Heart right ventricle (tissue), 16 donors: ENCODE measurements at regions not wholly inside any gene's neighbourhood (a gene's known extent, or its start where the extent isn't known, plus 50 kb on each side); places are given as distances from the start of the nearest gene placed in this dataset.

Source experiments
- ATAC-seq, 8 donors: fragments of 200-7000 bp; cut with Tn5 transposase; one replicate each; pipeline ENCODE4 v1.9.1; 2020; ENCODE audit warnings: mild to moderate bottlenecking in 8 of 8, moderate library complexity in 8 of 8, moderate number of reproducible peaks in 1 of 8
- DNase-seq, 2 donors: peaks; one replicate each; pipeline ENCODE4 v3.0.0-alpha.2; 2020
- H3K27ac ChIP-seq, 10 donors: fragments of 200-600 bp; sonication (generic) in 2 of 10; one replicate each; pipeline versions ENCODE4 v1.5.0 to v1.8.0; 2020 to 2022; ENCODE audit warnings: mild to moderate bottlenecking in 3 of 10
- H3K27me3 ChIP-seq, 7 donors: fragments of 200-600 bp; one replicate each; pipeline ENCODE4 v1.8.0; 2021 to 2022; ENCODE audit warnings: mild to moderate bottlenecking in 2 of 7
- H3K36me3 ChIP-seq, 9 donors: fragments of 200-600 bp; sonication (generic) in 1 of 9; one replicate each; pipeline versions ENCODE4 v1.5.0 to v1.8.0; 2020 to 2022; ENCODE audit warnings: mild to moderate bottlenecking in 2 of 9
- H3K4me1 ChIP-seq, 9 donors: fragments of 200-600 bp; sonication (generic) in 1 of 9; one replicate each; pipeline versions ENCODE4 v1.5.0 to v1.8.0; 2020 to 2022; ENCODE audit warnings: mild to moderate bottlenecking in 4 of 9
- H3K4me3 ChIP-seq, 10 donors: fragments of 200-600 bp; sonication (generic) in 2 of 10; one replicate each; pipeline versions ENCODE4 v1.5.0 to v1.8.0; 2020 to 2022; ENCODE audit warnings: mild to moderate bottlenecking in 7 of 10, moderate library complexity in 2 of 10
- H3K9me3 ChIP-seq, 11 donors: fragments of 200-600 bp in 10 of 11; sonication (generic) in 2 of 11; one replicate each; pipeline versions ENCODE4 v1.5.0 to v1.8.0; 2013 to 2022; ENCODE audit warnings: mild to moderate bottlenecking in 2 of 11, control low read depth in 1 of 11, moderate library complexity in 1 of 11
- CTCF ChIP-seq, 9 donors: fragments of 200-600 bp; sonication (generic) in 2 of 9; IDR thresholded peaks; one replicate each; pipeline versions ENCODE4 v1.5.0 to v1.8.0; 2021 to 2022; ENCODE audit warnings: antibody characterized with exemption in 9 of 9, mild to moderate bottlenecking in 5 of 9, moderate library complexity in 1 of 9
- WGBS, 2 donors: extraction: QIAGEN DNeasy Blood & Tissue Kit; methylation state at CpG; one replicate each; pipeline ENCODE4 v1.1.7; 2013; ENCODE audit warnings: inconsistent platforms in 1 of 2; 5-methylcytosine and 5-hydroxymethylcytosine counted together
- intact Hi-C, 10 donors: fragments of 100-400 bp; cut with DNase I; formaldehyde crosslinking; loops; one replicate each; pipeline versions ENCODE4 v1.11.1 to v1.14.2; 2022
- donor health status: Arrhythmogenic right ventricular cardiomyopathy.
- donor health status: ischemic (EF 13 %, LVEDD 7.1; RV severe dilation, severe dysfunction).
- donor health status: healthy with polysubstance abuse.
- donor health status: DM: no; HTN: yes; CAD: no.
- donor health status: DM: no; HTN: no; CAD: no.
- donor health status: ischemic (EF 25% LVEDD 6.9; RV normal size, moderate dysfunction).
- donor health status: ischemic (EF 25% LVEDD 5.7; RV mildly dilated, moderate dysfunction).
- donor health status: healthy.
- donor health status: DM: yes; HTN: yes; CAD: no.
- donor health status: Ischemic cardiomyopathy.
- donor health status: ischemic (EF 35%, LVEDD 5.7; RV mildly dilated, moderate dysfunction).
- donor health status: nonischemic (EF 11% LVEDD 7.7; RV severe dilation, severe dysfunction).
- donor health status: DM: yes; HTN: yes; CAD: no.
- donor health status: PGD.
- donor health status: ischemic (EF 29% LVEDD 5.4; RV normal size, mild dysfunction).
- donor health status: nonischemic (EF 23%, LVEDD 6.1; RV moderate dilation, normal function).

GRCh38 chr16:48960830-48961229 lies 320.8 kb downstream of the CBLN1 start:
- H3K36me3 ChIP-seq = no peaks in the 10 kb centered on the region
- H3K4me3 ChIP-seq = no peak overlapping the region
- no peak overlapping the region for H3K27ac ChIP-seq
- intact Hi-C loops = no loop called here
- H3K9me3 ChIP-seq = no peaks in the 10 kb centered on the region
- no peaks in the 10 kb centered on the region for H3K27me3 ChIP-seq
- no peak for TF ChIP-seq CTCF (IDR thresholded peaks at IDR 0.05)
- no peak for DNase-seq
- peaks cover 0 to 37% (median 0%) of the 10 kb centered on the region in 9 donors for H3K4me1 ChIP-seq
- 81% methylated on average over 5 of the region's 5 CpGs for WGBS, 2 donors
- ATAC-seq = no peak

GRCh38 chr16:48959747-48960146 lies 321.9 kb downstream of the CBLN1 start:
- no peaks in the 10 kb centered on the region for H3K27me3 ChIP-seq
- no peak overlapping the region for H3K27ac ChIP-seq
- no peaks in the 10 kb centered on the region for H3K9me3 ChIP-seq
- H3K4me3 ChIP-seq = no peak overlapping the region
- H3K36me3 ChIP-seq = no peaks in the 10 kb centered on the region
- no peak for DNase-seq
- peaks cover 0 to 47% (median 4%) of the 10 kb centered on the region in 9 donors for H3K4me1 ChIP-seq
- TF ChIP-seq CTCF (IDR thresholded peaks at IDR 0.05) = no peak
- ATAC-seq = no peak
- intact Hi-C loops = no loop called here

- no peak for TF ChIP-seq CTCF (IDR thresholded peaks at IDR 0.05)
- Histone ChIP-seq H3K9me3 (no peaks in the 10 kb centered on the region), H3K4me3 (no peak overlapping the region), H3K27ac (peak overlapping the region in 1 of 10 donors; percentile 65), H3K36me3 (no peaks in the 10 kb centered on the region), H3K4me1 (peaks cover 0 to 48% (median 4%) of the 10 kb centered on the region in 9 donors), H3K27me3 (no peaks in the 10 kb centered on the region)
- ATAC-seq (peak in 3 of 8 donors; percentile 20 to 28 (median 28)), DNase-seq (peak in 1 of 2 donors; percentile 9)
- 56 to 57% methylated on average over 3 of the region's 3 CpGs for WGBS, 2 donors
- intact Hi-C loops = no loop called here
These were observed 322.4 kb downstream of the CBLN1 start for GRCh38 chr16:48959204-48959603.

DNA sequence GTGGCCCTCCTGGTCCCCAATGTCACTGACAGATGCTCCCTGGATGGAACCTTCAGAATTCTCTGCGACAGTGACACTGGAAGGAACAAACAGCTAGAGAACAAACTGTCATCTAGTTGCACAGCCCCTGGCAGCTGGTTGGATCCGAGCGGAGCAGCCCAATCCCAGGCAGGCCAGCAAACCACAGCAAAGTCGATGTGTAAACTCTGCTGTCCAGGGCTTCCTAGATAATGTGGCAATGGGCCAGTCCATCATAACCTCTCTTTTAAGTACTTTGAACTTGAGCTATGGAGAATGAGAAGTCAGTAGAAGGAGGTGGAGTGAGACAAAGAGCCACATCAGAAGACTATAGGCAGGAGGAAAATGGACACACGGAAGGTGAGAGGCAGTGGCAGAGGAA lies 323.0 kb downstream of the CBLN1 start:
- no peak for TF ChIP-seq CTCF (IDR thresholded peaks at IDR 0.05)
- Histone ChIP-seq H3K36me3 (no peaks in the 10 kb centered on the region), H3K27ac (peak overlapping the region in 2 of 10 donors; percentile 41 to 65), H3K9me3 (no peaks in the 10 kb centered on the region), H3K4me1 (peaks cover 0 to 48% (median 4%) of the 10 kb centered on the region in 9 donors), H3K27me3 (no peaks in the 10 kb centered on the region), H3K4me3 (no peak overlapping the region)
- intact Hi-C loops = no loop called here
- 46 to 56% methylated on average over 5 of the region's 5 CpGs for WGBS, 2 donors
- ATAC-seq = peak in 5 of 8 donors; percentile 37 to 72 (median 56)
- peak in 1 of 2 donors; percentile 14 for DNase-seq
